ENCODE measurements at regions not wholly inside any gene's neighbourhood (a gene's known extent, or its start where the extent isn't known, plus 50 kb on each side); places are given as distances from the start of the nearest gene placed in this dataset.
A peak's percentile ranks its signal among the peaks of the same experiment; 100 is the strongest.

- Histone ChIP-seq H3K9me3 (no peaks in the 10 kb centered on the region), H3K27ac (no peak overlapping the region), H4K20me1 (no peaks in the 10 kb centered on the region), H3K4me2 (peak overlapping the region; percentile 58; the same call in 1 of the 2 replicates), H3K27me3 (no peaks in the 10 kb centered on the region), H3K36me3 (no peaks in the 10 kb centered on the region), H3K9ac (no peak overlapping the region), H3K4me3 (no peak overlapping the region), H3K4me1 (peaks cover 21% of the 10 kb centered on the region)
- TF ChIP-seq Cebpa-rat (IDR thresholded peaks at IDR 0.05): no peak
These were observed 170.7 kb upstream of the SOX11 start for GRCh38 chr2:5521461-5521860.

- Histone ChIP-seq H3K9me3 (no peaks in the 10 kb centered on the region), H4K20me1 (no peaks in the 10 kb centered on the region), H3K4me3 (no peak overlapping the region), H3K9ac (no peak overlapping the region), H3K4me2 (no peak overlapping the region), H3K27ac (no peak overlapping the region), H3K27me3 (no peaks in the 10 kb centered on the region), H3K36me3 (no peaks in the 10 kb centered on the region), H3K4me1 (peaks cover 21% of the 10 kb centered on the region)
- TF ChIP-seq Cebpa-rat (IDR thresholded peaks at IDR 0.05): no peak
These were observed 167.6 kb upstream of the SOX11 start for GRCh38 chr2:5524551-5524950.

- H3K27me3 ChIP-seq: no peaks in the 10 kb centered on the region
- no peak overlapping the region for H3K27ac ChIP-seq
- no peak for TF ChIP-seq Cebpa-rat (IDR thresholded peaks at IDR 0.05)
- no peaks in the 10 kb centered on the region for H3K9me3 ChIP-seq
- no peak overlapping the region for H3K4me3 ChIP-seq
- H3K9ac ChIP-seq: no peak overlapping the region
- H3K4me1 ChIP-seq: no peaks in the 10 kb centered on the region
- H3K4me2 ChIP-seq: no peak overlapping the region
- H3K36me3 ChIP-seq: no peaks in the 10 kb centered on the region
- H4K20me1 ChIP-seq: no peaks in the 10 kb centered on the region
These were observed 163.5 kb upstream of the SOX11 start for GRCh38 chr2:5528706-5529105.

GRCh38 chr2:5530011-5530696 is 162.0 kb upstream of the SOX11 start:
- no peak for TF ChIP-seq Cebpa-rat (IDR thresholded peaks at IDR 0.05)
- Histone ChIP-seq H3K4me1 (no peaks in the 10 kb centered on the region), H3K4me2 (no peak overlapping the region), H3K9me3 (no peaks in the 10 kb centered on the region), H3K27ac (no peak overlapping the region), H3K4me3 (no peak overlapping the region), H3K27me3 (no peaks in the 10 kb centered on the region), H4K20me1 (no peaks in the 10 kb centered on the region), H3K9ac (no peak overlapping the region), H3K36me3 (no peaks in the 10 kb centered on the region)

GRCh38 chr2:5535301-5535700 is 156.9 kb upstream of the SOX11 start:
- H3K27ac ChIP-seq: no peak overlapping the region
- H3K9me3 ChIP-seq: no peaks in the 10 kb centered on the region
- no peak overlapping the region for H3K9ac ChIP-seq
- no peaks in the 10 kb centered on the region for H3K36me3 ChIP-seq
- H3K4me2 ChIP-seq: no peak overlapping the region
- H3K27me3 ChIP-seq: no peaks in the 10 kb centered on the region
- TF ChIP-seq Cebpa-rat (IDR thresholded peaks at IDR 0.05): no peak
- no peak overlapping the region for H3K4me3 ChIP-seq
- H4K20me1 ChIP-seq: no peaks in the 10 kb centered on the region
- H3K4me1 ChIP-seq: no peaks in the 10 kb centered on the region

- no peak for TF ChIP-seq Cebpa-rat (IDR thresholded peaks at IDR 0.05)
- Histone ChIP-seq H3K4me2 (no peak overlapping the region), H3K4me3 (no peak overlapping the region), H3K27me3 (no peaks in the 10 kb centered on the region), H3K9ac (no peak overlapping the region), H3K4me1 (no peaks in the 10 kb centered on the region), H4K20me1 (no peaks in the 10 kb centered on the region), H3K9me3 (no peaks in the 10 kb centered on the region), H3K27ac (no peak overlapping the region), H3K36me3 (no peaks in the 10 kb centered on the region)
These were observed 154.9 kb upstream of the SOX11 start for GRCh38 chr2:5537180-5537688.

- Histone ChIP-seq H3K27ac (no peak overlapping the region), H3K4me2 (no peak overlapping the region), H4K20me1 (no peaks in the 10 kb centered on the region), H3K4me3 (no peak overlapping the region), H3K9ac (no peak overlapping the region), H3K36me3 (no peaks in the 10 kb centered on the region), H3K9me3 (peaks cover 9% of the 10 kb centered on the region), H3K27me3 (no peaks in the 10 kb centered on the region), H3K4me1 (no peaks in the 10 kb centered on the region)
- TF ChIP-seq Cebpa-rat (IDR thresholded peaks at IDR 0.05): no peak
These were observed 153.9 kb upstream of the SOX11 start for GRCh38 chr2:5538313-5538712.

GRCh38 chr2:5538772-5539171 is 153.4 kb upstream of the SOX11 start:
- no peak for TF ChIP-seq Cebpa-rat (IDR thresholded peaks at IDR 0.05)
- Histone ChIP-seq H3K4me2 (no peak overlapping the region), H3K36me3 (no peaks in the 10 kb centered on the region), H4K20me1 (no peaks in the 10 kb centered on the region), H3K9ac (no peak overlapping the region), H3K27me3 (no peaks in the 10 kb centered on the region), H3K9me3 (peaks cover 14% of the 10 kb centered on the region), H3K4me3 (no peak overlapping the region), H3K4me1 (no peaks in the 10 kb centered on the region), H3K27ac (no peak overlapping the region)

GRCh38 chr2:5539282-5540165 is 152.7 kb upstream of the SOX11 start:
- H3K9ac ChIP-seq: no peak overlapping the region
- H3K4me2 ChIP-seq: no peak overlapping the region
- H3K9me3 ChIP-seq: peaks cover 22% of the 10 kb centered on the region
- no peak overlapping the region for H3K27ac ChIP-seq
- no peaks in the 10 kb centered on the region for H4K20me1 ChIP-seq
- no peaks in the 10 kb centered on the region for H3K4me1 ChIP-seq
- no peak for TF ChIP-seq Cebpa-rat (IDR thresholded peaks at IDR 0.05)
- 0 out of 2 replicates have a peak, but pooled peaks cover 6% of the 10 kb centered on the region for H3K36me3 ChIP-seq
- H3K27me3 ChIP-seq: no peaks in the 10 kb centered on the region
- no peak overlapping the region for H3K4me3 ChIP-seq

GRCh38 chr2:5540856-5541255 is 151.3 kb upstream of the SOX11 start:
- no peak overlapping the region for H3K9ac ChIP-seq
- H3K9me3 ChIP-seq: peaks cover 35% of the 10 kb centered on the region
- H3K36me3 ChIP-seq: 0 out of 2 replicates have a peak, but pooled peaks cover 6% of the 10 kb centered on the region
- H3K27me3 ChIP-seq: no peaks in the 10 kb centered on the region
- no peak for TF ChIP-seq Cebpa-rat (IDR thresholded peaks at IDR 0.05)
- no peak overlapping the region for H3K27ac ChIP-seq
- no peaks in the 10 kb centered on the region for H4K20me1 ChIP-seq
- no peaks in the 10 kb centered on the region for H3K4me1 ChIP-seq
- H3K4me2 ChIP-seq: no peak overlapping the region
- no peak overlapping the region for H3K4me3 ChIP-seq
